ENCODE measurements at regions not wholly inside any gene's neighbourhood (a gene's known extent, or its start where the extent isn't known, plus 50 kb on each side); places are given as distances from the start of the nearest gene placed in this dataset.
"Not testable (repeated sequence)": the region's sequence is repeated elsewhere in the genome, so short reads cannot be mapped to it uniquely, and the experiment has no call there.

DNA sequence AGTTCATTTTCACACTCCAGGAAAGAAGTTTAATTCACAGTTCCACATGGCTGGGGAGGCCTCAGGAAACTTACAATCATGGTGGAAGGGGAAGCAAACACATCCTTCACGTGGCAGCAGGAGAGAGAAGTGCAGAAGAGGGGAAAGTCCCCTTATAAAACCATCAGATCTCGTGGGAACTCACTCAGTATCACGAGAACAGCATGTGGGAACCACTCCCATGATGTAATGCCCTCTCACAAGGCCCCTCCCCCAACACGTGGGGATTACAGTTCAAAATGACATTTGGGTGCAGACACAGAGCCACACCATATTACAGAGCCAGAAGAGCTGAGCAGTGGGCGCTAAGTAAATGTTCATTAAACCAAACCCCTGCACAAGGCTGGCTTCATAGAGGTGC, 126.0 kb downstream of the POTEH start:
- not testable (repeated sequence) for FAIRE-seq; DNase-seq (ENCODE audit: low read depth); H3K27me3 ChIP-seq (ENCODE audit: control insufficient read depth, insufficient read depth, low read length); H3K4me3 ChIP-seq (ENCODE audit: low read depth, low read length); H3K36me3 ChIP-seq (ENCODE audit: control insufficient read depth, insufficient read depth, low read length)

GRCh38 chr22:15816470-15816869, 126.6 kb downstream of the POTEH start:
- H3K4me3 ChIP-seq (ENCODE audit: low read depth, low read length); H3K27me3 ChIP-seq (ENCODE audit: control insufficient read depth, insufficient read depth, low read length); H3K36me3 ChIP-seq (ENCODE audit: control insufficient read depth, insufficient read depth, low read length); DNase-seq (ENCODE audit: low read depth); FAIRE-seq: not testable (repeated sequence)

GRCh38 chr22:15817264-15817663, 127.4 kb downstream of the POTEH start:
- not testable (repeated sequence) for FAIRE-seq; H3K4me3 ChIP-seq (ENCODE audit: low read depth, low read length); H3K27me3 ChIP-seq (ENCODE audit: control insufficient read depth, insufficient read depth, low read length); DNase-seq (ENCODE audit: low read depth); H3K36me3 ChIP-seq (ENCODE audit: control insufficient read depth, insufficient read depth, low read length)

- not testable (repeated sequence) for H3K4me3 ChIP-seq (ENCODE audit: low read depth, low read length); FAIRE-seq; H3K27me3 ChIP-seq (ENCODE audit: control insufficient read depth, insufficient read depth, low read length); DNase-seq (ENCODE audit: low read depth); H3K36me3 ChIP-seq (ENCODE audit: control insufficient read depth, insufficient read depth, low read length)
Observed at GRCh38 chr22:15819886-15820285, 130.1 kb downstream of the POTEH start.

DNA sequence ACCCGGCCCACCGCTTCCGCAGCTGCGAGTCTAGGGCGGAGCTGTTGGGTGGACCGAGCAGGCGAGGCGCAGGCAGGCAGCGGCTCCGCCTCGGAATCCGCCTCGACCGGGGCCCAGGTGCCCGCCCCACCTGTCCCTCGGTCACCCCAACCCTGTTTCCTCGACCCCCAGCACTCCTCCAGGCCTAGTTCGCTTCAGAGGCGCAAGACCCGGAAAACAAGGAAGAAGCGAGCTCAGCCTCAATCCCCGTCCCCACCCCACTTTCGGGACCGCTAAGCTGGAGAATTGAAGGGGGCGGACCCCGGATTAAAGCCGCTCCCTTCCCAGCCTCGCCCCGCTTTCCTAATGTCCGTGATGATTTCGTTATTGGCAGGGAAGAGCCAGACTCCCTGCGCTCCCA, 131.3 kb downstream of the POTEH start:
- DNase-seq (ENCODE audit: low read depth); H3K36me3 ChIP-seq (ENCODE audit: control insufficient read depth, insufficient read depth, low read length); FAIRE-seq; H3K4me3 ChIP-seq (ENCODE audit: low read depth, low read length); H3K27me3 ChIP-seq (ENCODE audit: control insufficient read depth, insufficient read depth, low read length): not testable (repeated sequence)

DNA sequence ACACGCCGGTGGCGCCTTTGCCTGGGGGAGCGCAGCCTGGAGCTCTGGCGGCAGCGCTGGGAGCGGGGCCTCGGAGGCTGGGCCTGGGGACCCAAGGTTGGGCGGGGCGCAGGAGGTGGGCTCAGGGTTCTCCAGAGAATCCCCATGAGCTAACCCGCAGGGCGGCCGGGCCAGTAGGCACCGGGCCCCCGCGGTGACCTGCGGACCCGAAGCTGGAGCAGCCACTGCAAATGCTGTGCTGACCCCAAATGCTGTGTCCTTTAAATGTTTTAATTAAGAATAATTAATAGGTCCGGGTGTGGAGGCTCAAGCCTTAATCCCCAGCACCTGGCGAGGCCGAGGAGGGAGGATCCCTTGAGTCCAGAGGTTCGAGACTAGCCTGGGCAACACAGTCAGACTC, 132.2 kb downstream of the POTEH start:
- not testable (repeated sequence) for DNase-seq (ENCODE audit: low read depth); FAIRE-seq; H3K27me3 ChIP-seq (ENCODE audit: control insufficient read depth, insufficient read depth, low read length); H3K4me3 ChIP-seq (ENCODE audit: low read depth, low read length); H3K36me3 ChIP-seq (ENCODE audit: control insufficient read depth, insufficient read depth, low read length)

DNA sequence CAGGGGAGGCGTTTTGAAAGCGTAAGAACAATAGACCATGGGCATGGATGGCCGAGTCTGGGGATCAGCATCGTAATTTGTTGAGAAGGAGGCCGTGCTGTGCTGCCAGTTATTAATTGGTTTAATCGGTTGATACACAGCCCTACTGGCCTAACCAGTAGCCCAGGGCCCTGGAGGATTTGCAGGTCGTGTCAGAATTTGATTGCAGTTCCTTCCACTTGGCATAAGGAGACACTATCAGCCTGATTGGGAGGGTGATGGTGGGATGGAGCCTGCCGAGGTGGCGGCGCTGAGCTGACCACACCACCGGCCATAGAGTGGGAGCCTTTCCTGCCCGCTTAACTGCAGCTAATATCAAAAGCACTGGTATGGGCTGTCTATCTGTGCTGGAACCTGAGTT, 133.4 kb downstream of the POTEH start:
- H3K4me3 ChIP-seq (ENCODE audit: low read depth, low read length); FAIRE-seq; DNase-seq (ENCODE audit: low read depth); H3K36me3 ChIP-seq (ENCODE audit: control insufficient read depth, insufficient read depth, low read length); H3K27me3 ChIP-seq (ENCODE audit: control insufficient read depth, insufficient read depth, low read length): not testable (repeated sequence)

- not testable (repeated sequence) for FAIRE-seq; H3K27me3 ChIP-seq (ENCODE audit: control insufficient read depth, insufficient read depth, low read length); H3K36me3 ChIP-seq (ENCODE audit: control insufficient read depth, insufficient read depth, low read length); H3K4me3 ChIP-seq (ENCODE audit: low read depth, low read length); DNase-seq (ENCODE audit: low read depth)
Observed at GRCh38 chr22:15832235-15832634, 142.4 kb downstream of the POTEH start.

- H3K27me3 ChIP-seq (ENCODE audit: control insufficient read depth, insufficient read depth, low read length); H3K4me3 ChIP-seq (ENCODE audit: low read depth, low read length); DNase-seq (ENCODE audit: low read depth); H3K36me3 ChIP-seq (ENCODE audit: control insufficient read depth, insufficient read depth, low read length); FAIRE-seq: not testable (repeated sequence)
Observed at GRCh38 chr22:15835729-15836128, 145.9 kb downstream of the POTEH start.

GRCh38 chr22:15849772-15850171, 159.9 kb downstream of the POTEH start:
- not testable (repeated sequence) for H3K4me3 ChIP-seq (ENCODE audit: low read depth, low read length); FAIRE-seq; H3K27me3 ChIP-seq (ENCODE audit: control insufficient read depth, insufficient read depth, low read length); DNase-seq (ENCODE audit: low read depth); H3K36me3 ChIP-seq (ENCODE audit: control insufficient read depth, insufficient read depth, low read length)

DNA sequence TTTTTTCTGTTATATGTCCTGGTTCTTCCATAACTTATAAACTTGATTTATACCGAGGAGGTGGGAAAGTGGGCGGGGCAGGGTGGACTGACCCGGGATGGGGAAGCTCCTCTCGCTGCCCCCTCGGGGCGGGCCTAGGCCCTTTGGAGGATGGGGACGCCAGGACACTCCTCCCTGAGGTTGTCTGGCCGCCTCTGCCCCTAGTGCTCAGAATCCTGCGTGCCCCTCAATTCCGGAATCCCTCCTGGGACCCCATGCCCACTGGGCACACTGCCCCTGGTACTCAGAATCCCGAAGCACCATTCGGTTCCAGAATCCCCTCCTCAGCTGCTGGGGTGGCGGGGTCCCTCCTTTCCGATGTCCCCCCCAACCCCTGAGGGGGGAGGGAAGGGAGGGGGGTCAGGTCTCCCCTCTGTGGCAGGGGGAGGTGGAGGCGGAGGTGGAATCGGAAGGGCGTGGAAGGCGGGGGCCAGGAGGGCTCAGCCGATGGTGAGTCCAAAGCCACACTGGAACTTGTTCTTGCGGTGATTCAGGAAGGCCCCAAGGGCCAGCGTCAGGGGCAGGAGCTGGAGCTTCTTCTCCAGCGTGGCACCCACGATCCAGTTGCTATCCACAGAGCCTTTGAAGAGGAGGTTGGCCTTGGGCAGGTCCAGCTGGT, 164.0 kb downstream of the POTEH start:
- FAIRE-seq, result not testable (repeated sequence)

DNA sequence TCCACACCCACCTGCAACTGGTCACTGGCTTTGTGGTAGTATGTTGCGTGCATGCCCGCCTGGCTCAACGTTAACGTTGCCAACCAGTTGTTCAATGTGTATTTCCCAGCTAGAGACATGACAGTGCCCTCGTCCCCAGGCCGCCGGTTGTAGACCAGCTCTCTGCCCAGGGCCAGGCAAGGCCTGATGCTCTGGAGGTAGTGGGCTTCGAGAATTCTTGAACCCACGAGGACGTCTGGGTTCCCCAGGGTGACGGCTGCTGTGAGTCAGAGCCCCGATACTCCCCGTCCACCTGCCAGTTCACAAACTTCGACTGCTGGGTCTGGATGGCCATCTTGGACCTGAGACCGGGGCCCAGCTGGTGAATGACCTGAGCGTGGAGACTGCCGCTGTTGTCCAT, 164.6 kb downstream of the POTEH start:
- H3K36me3 ChIP-seq (ENCODE audit: control insufficient read depth, insufficient read depth, low read length); FAIRE-seq; DNase-seq (ENCODE audit: low read depth); H3K27me3 ChIP-seq (ENCODE audit: control insufficient read depth, insufficient read depth, low read length); H3K4me3 ChIP-seq (ENCODE audit: low read depth, low read length): not testable (repeated sequence)

More for the DNA sequence above, 164.0 kb downstream of the POTEH start:
- DNase-seq (ENCODE audit: low read depth); H3K4me3 ChIP-seq (ENCODE audit: low read depth, low read length); H3K27me3 ChIP-seq (ENCODE audit: control insufficient read depth, insufficient read depth, low read length); H3K36me3 ChIP-seq (ENCODE audit: control insufficient read depth, insufficient read depth, low read length): not testable (repeated sequence)

GRCh38 chr22:15854978-15855377, 165.2 kb downstream of the POTEH start:
- FAIRE-seq; DNase-seq (ENCODE audit: low read depth); H3K27me3 ChIP-seq (ENCODE audit: control insufficient read depth, insufficient read depth, low read length); H3K4me3 ChIP-seq (ENCODE audit: low read depth, low read length); H3K36me3 ChIP-seq (ENCODE audit: control insufficient read depth, insufficient read depth, low read length): not testable (repeated sequence)

GRCh38 chr22:15880926-15881325, 191.1 kb downstream of the POTEH start:
- not testable (repeated sequence) for FAIRE-seq; DNase-seq (ENCODE audit: low read depth); H3K27me3 ChIP-seq (ENCODE audit: control insufficient read depth, insufficient read depth, low read length); H3K36me3 ChIP-seq (ENCODE audit: control insufficient read depth, insufficient read depth, low read length); H3K4me3 ChIP-seq (ENCODE audit: low read depth, low read length)

GRCh38 chr22:15904326-15904725, 214.5 kb downstream of the POTEH start:
- DNase-seq (ENCODE audit: low read depth); FAIRE-seq; H3K4me3 ChIP-seq (ENCODE audit: low read depth, low read length); H3K36me3 ChIP-seq (ENCODE audit: control insufficient read depth, insufficient read depth, low read length); H3K27me3 ChIP-seq (ENCODE audit: control insufficient read depth, insufficient read depth, low read length): not testable (repeated sequence)

All from bronchial epithelial cell (primary cell).